ENCODE measurements at regions not wholly inside any gene's neighbourhood (a gene's known extent, or its start where the extent isn't known, plus 50 kb on each side); places are given as distances from the start of the nearest gene placed in this dataset.

DNA sequence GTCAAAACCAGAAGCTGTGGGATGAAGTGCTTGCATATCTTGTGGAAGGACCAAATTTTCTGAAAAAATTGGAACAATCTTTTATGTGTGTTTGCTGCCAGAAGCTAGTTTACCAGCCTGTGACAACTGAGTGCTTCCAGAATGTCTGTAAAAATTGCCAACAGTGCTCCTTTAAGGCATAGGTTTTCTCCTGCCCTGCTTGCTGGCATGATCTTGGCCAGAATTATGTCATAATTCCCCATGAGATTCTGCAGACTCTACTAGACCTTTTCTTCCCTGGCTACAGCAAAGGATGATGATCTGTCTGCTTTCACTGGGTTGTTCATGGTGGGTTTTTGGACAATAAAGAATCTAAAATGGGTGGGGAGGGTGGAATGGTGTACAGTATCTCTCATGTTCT, 196.3 kb upstream of the ZCCHC13 start:
- intact Hi-C loops (cut with micrococcal nuclease): no loop called here
- no peak overlapping the region for H2BK5ac ChIP-seq (ENCODE audit: low read depth, low read length, poor library complexity, severe bottlenecking)
- H3K14ac ChIP-seq (replicated peaks; ENCODE audit: low read depth, low read length): no peak overlapping the region
- no peak overlapping the region for H3K23ac ChIP-seq (ENCODE audit: low read depth, low read length)
- H2AK9ac ChIP-seq (replicated peaks; ENCODE audit: low read depth, low read length, poor library complexity): no peak overlapping the region
- no peak for DNase-seq
- BruUV-seq (replicated peaks): no TSS peak
- H3K18ac ChIP-seq (ENCODE audit: low read depth, low read length): no peak overlapping the region
- H4K8ac ChIP-seq (ENCODE audit: low read depth in 2 of 2, low read length in 2 of 2): no peak overlapping the region
- H3K4me2 ChIP-seq (ENCODE audit: low read depth, low read length): no peak overlapping the region
- H3K4ac ChIP-seq (ENCODE audit: low read depth, low read length): no peak overlapping the region
- TF ChIP-seq SMC3 (IDR thresholded peaks at IDR 0.05; ENCODE audit: low read depth, low read length): no peak
- TF ChIP-seq, protein P1, sequence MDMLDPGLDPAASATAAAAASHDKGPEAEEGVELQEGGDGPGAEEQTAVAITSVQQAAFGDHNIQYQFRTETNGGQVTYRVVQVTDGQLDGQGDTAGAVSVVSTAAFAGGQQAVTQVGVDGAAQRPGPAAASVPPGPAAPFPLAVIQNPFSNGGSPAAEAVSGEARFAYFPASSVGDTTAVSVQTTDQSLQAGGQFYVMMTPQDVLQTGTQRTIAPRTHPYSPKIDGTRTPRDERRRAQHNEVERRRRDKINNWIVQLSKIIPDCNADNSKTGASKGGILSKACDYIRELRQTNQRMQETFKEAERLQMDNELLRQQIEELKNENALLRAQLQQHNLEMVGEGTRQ (IDR thresholded peaks at IDR 0.05; ENCODE audit: low read depth, low read length): no peak
- H2BK20ac ChIP-seq (ENCODE audit: low read depth, low read length): no peak overlapping the region
- no peak overlapping the region for H4K91ac ChIP-seq (ENCODE audit: insufficient read depth, low read depth, low read length)
- H4K5ac ChIP-seq (ENCODE audit: low read depth, low read length): no peak overlapping the region
- dilution Hi-C loops (cut with HindIII; ENCODE audit: low sequenced_read_pairs, unreplicated experiment): no loop called here
- peaks cover 11% of the 10 kb centered on the region for H3K9me3 ChIP-seq (ENCODE audit: control insufficient read depth, insufficient read depth, low read length)
- ChIA-PET CTCF (no interaction called here), POLR2A (ENCODE audit: unreplicated experiment) (no interaction called here)
- H2BK120ac ChIP-seq (ENCODE audit: low read depth, low read length): no peak overlapping the region
- peaks cover 1% of the 10 kb centered on the region; the same call in 1 of the 2 replicates for H3K36me3 ChIP-seq (ENCODE audit: control insufficient read depth, insufficient read depth, low read length)
- no peaks in the 10 kb centered on the region for H3K79me1 ChIP-seq (ENCODE audit: low read depth in 1 of 2, low read length in 2 of 2)
- no peak overlapping the region for H3K9ac ChIP-seq (ENCODE audit: low read depth, low read length)
- in situ Hi-C loops (cut with MboI; ENCODE audit: low sequenced_read_pairs): no loop called here
- no peaks in the 10 kb centered on the region for H4K20me1 ChIP-seq (ENCODE audit: insufficient read depth, low read length)
- H2AK5ac ChIP-seq (ENCODE audit: low read depth, low read length): no peak overlapping the region
- no peak overlapping the region for H2BK15ac ChIP-seq (ENCODE audit: low read depth, low read length)
- no peak overlapping the region for H2AFZ ChIP-seq (replicated peaks; ENCODE audit: low read length, poor library complexity)
- H3K4me1 ChIP-seq (ENCODE audit: control insufficient read depth, insufficient read depth, low read length): no peaks in the 10 kb centered on the region
- 0 out of 2 replicates have a peak, but pooled peaks cover 2% of the 10 kb centered on the region for H3K27me3 ChIP-seq (ENCODE audit: control insufficient read depth, insufficient read depth, low read length)
- ATAC-seq (ENCODE audit: low read depth): no peak
- H3K4me3 ChIP-seq (ENCODE audit: insufficient read depth, low read depth, low read length): no peak overlapping the region
- H3K27ac ChIP-seq (ENCODE audit: insufficient read depth, low read length): no peak overlapping the region
- H3K9me1 ChIP-seq (ENCODE audit: insufficient read depth, low read length): no peaks in the 10 kb centered on the region
- no peak overlapping the region for H3K56ac ChIP-seq (ENCODE audit: extremely low read depth, insufficient read depth, low read length)

Data from IMR-90 (cell line).